Peyer's patch (tissue), 4 donors: ENCODE measurements at regions not wholly inside any gene's neighbourhood (a gene's known extent, or its start where the extent isn't known, plus 50 kb on each side); places are given as distances from the start of the nearest gene placed in this dataset.

ENCODE experiments used
- POLR2A ChIP-seq, 2 donors: fragments of 450-650 bp; IDR thresholded peaks; one replicate each; pipeline ENCODE4 v1.5.1; 2017; ENCODE audit warnings: antibody characterized with exemption in 2 of 2, mild to moderate bottlenecking in 2 of 2, moderate library complexity in 2 of 2
- TF ChIP-seq, protein P1 (sequence below), 6 experiments: fragments of 450-650 bp in 4 of 6; fragments of 200-600 bp in 2 of 6; sonication (generic) in 1 of 6; IDR thresholded peaks; one replicate each; pipeline ENCODE4 v1.5.1; 2017 to 2019; ENCODE audit warnings: antibody characterized with exemption in 6 of 6, mild to moderate bottlenecking in 3 of 6, moderate library complexity in 1 of 6

DNA sequence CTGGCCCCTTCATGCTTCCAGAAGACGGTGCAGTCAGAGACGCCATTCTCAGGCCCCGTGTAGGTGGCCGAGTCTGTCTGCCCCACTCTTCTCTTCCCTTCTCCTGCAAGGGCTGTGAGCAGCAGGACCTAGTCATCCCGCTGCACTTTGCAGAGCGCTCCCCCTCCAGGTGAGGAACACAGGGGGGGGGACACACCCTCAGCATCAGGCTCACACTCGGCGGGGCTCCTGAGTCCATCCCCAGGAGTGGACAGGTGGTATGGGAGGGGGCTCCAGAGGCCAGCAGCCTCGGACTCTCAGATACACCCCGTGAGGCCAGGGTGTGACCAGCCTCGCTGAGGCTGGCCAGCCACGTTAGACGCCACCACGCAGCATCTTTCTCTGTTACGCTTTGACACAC is 460.5 kb upstream of the MYT1L start:
- TF ChIP-seq, protein P1, sequence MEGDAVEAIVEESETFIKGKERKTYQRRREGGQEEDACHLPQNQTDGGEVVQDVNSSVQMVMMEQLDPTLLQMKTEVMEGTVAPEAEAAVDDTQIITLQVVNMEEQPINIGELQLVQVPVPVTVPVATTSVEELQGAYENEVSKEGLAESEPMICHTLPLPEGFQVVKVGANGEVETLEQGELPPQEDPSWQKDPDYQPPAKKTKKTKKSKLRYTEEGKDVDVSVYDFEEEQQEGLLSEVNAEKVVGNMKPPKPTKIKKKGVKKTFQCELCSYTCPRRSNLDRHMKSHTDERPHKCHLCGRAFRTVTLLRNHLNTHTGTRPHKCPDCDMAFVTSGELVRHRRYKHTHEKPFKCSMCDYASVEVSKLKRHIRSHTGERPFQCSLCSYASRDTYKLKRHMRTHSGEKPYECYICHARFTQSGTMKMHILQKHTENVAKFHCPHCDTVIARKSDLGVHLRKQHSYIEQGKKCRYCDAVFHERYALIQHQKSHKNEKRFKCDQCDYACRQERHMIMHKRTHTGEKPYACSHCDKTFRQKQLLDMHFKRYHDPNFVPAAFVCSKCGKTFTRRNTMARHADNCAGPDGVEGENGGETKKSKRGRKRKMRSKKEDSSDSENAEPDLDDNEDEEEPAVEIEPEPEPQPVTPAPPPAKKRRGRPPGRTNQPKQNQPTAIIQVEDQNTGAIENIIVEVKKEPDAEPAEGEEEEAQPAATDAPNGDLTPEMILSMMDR (IDR thresholded peaks at IDR 0.05), result no peak
- TF ChIP-seq POLR2A (IDR thresholded peaks at IDR 0.05), result no peak
